GM12878 (cell line): ENCODE measurements at regions not wholly inside any gene's neighbourhood (a gene's known extent, or its start where the extent isn't known, plus 50 kb on each side); places are given as distances from the start of the nearest gene placed in this dataset.
"Not testable (repeated sequence)": the region's sequence is repeated elsewhere in the genome, so short reads cannot be mapped to it uniquely, and the experiment has no call there.

Source experiments
- ATAC-seq: fragments of 200-7000 bp; cut with Tn5 transposase; 3 replicates; pipeline ENCODE4 v1.9.1; 2020; ENCODE audit warnings: mild to moderate bottlenecking, moderate library complexity
- BruUV-seq: library from RNA; stranded (reverse); fragments of 400-500 nt; replicated peaks from 2 replicates; lab custom pipeline; 2021; lab: Mats Ljungman, UMichigan
- CTCF ChIA-PET: fragments of 300-600 bp; sonication (Branson Sonifier 250); formaldehyde crosslinking; extraction: SDS; loops from one replicate; lab custom pipeline; 2021; ENCODE audit warnings: inconsistent platforms; lab: Yijun Ruan, JAX
- POLR2A ChIA-PET: fragments of 350-600 bp; formaldehyde crosslinking; extraction: SDS; loops from one replicate; lab custom pipeline; 2021; ENCODE audit warnings: inconsistent platforms; lab: Charles Lee
- RAD21 ChIA-PET: fragments of 300-600 bp; sonication (Branson Sonifier 250); formaldehyde crosslinking; loops from one replicate; lab custom pipeline; 2023; ENCODE audit warnings: antibody characterized with exemption; ENCODE audit not compliant: unreplicated experiment; lab: Charles Lee
- SMC1A ChIA-PET: fragments of 300-600 bp; sonication (Branson Sonifier 250); formaldehyde crosslinking; loops from one replicate; lab custom pipeline; 2023; ENCODE audit not compliant: unreplicated experiment, uncharacterized antibody; lab: Charles Lee
- DNase-seq: peaks from one replicate; pipeline ENCODE4 v3.0.0-alpha.2; 2011; ENCODE audit warnings: low read depth, low spot score
- FAIRE-seq: peaks from 3 replicates; lab custom pipeline; 2011; peaks lifted over from hg19 to GRCh38; lab: Jason Lieb, UNC
- H2AFZ ChIP-seq: 2 replicates; pipeline ENCODE4 v1.6.0; 2011; ENCODE audit warnings: low read depth, low read length, control low read depth; ENCODE audit not compliant: control insufficient read depth
- H3K27ac ChIP-seq: 2 replicates; pipeline ENCODE4 v1.5.1; 2011; ENCODE audit warnings: control low read depth; ENCODE audit not compliant: control insufficient read depth, insufficient read depth
- H3K27me3 ChIP-seq, 2 experiments: replicated peaks in 1 of 2; 2 replicates each; pipeline versions ENCODE4 v1.6.0 to v1.6.1; 2011; ENCODE audit warnings: low read length in 1 of 2; ENCODE audit not compliant: control insufficient read depth in 2 of 2, insufficient read depth in 2 of 2
- H3K36me3 ChIP-seq, 2 experiments: 2 replicates each; pipeline ENCODE4 v1.5.1; 2011; ENCODE audit warnings: low read length in 1 of 2; ENCODE audit not compliant: control insufficient read depth in 2 of 2, insufficient read depth in 2 of 2
- H3K4me1 ChIP-seq: 2 replicates; pipeline ENCODE4 v1.6.1; 2011; ENCODE audit warnings: mild to moderate bottlenecking, low read length, moderate library complexity, mixed read lengths; ENCODE audit not compliant: control insufficient read depth, insufficient read depth
- H3K4me2 ChIP-seq: 2 replicates; pipeline ENCODE4 v1.6.0; 2011; ENCODE audit warnings: control low read depth; ENCODE audit not compliant: control insufficient read depth, insufficient read depth
- H3K4me3 ChIP-seq: fragments of 200-600 bp; sonication (generic); 2 replicates; pipeline ENCODE4 v1.5.1; 2016
- H3K79me2 ChIP-seq: 2 replicates; pipeline ENCODE4 v1.6.0; 2011; ENCODE audit warnings: low read length; ENCODE audit not compliant: control insufficient read depth, insufficient read depth
- H3K9ac ChIP-seq: 2 replicates; pipeline ENCODE4 v1.8.0; 2011; ENCODE audit warnings: low read length, control low read depth, mixed read lengths; ENCODE audit not compliant: control insufficient read depth, insufficient read depth
- H3K9me3 ChIP-seq: replicated peaks from 3 replicates; pipeline ENCODE4 v1.5.1; 2011; ENCODE audit warnings: mild to moderate bottlenecking, low read length; ENCODE audit not compliant: control insufficient read depth, insufficient read depth
- H4K20me1 ChIP-seq: 2 replicates; pipeline ENCODE4 v1.6.0; 2011; ENCODE audit not compliant: control insufficient read depth, insufficient read depth
- BMI1 ChIP-seq: fragments of 450-650 bp; IDR thresholded peaks from 2 replicates; pipeline ENCODE4 v1.6.1; 2016; ENCODE audit warnings: mild to moderate bottlenecking, moderate library complexity, borderline replicate concordance
- EGR1 ChIP-seq, 2 experiments: IDR thresholded peaks; 1 replicate in 1 of 2; 2 replicates in 1 of 2; pipeline ENCODE4 v1.6.1; 2011 to 2012; ENCODE audit warnings: low read depth in 2 of 2, low read length in 2 of 2, borderline replicate concordance in 1 of 2, mild to moderate bottlenecking in 1 of 2, moderate library complexity in 1 of 2
- TCF7 ChIP-seq: IDR thresholded peaks from 2 replicates; pipeline ENCODE4 v1.6.1; 2014; ENCODE audit warnings: antibody characterized with exemption, borderline replicate concordance
- WGBS: methylation state at CpG from one replicate; pipeline ENCODE4 v1.1.6; 2016; ENCODE audit warnings: low lambda C conversion rate; ENCODE audit not compliant: insufficient replicate concordance, insufficient coverage; ENCODE audit errors: missing lambda C conversion rate; 5-methylcytosine and 5-hydroxymethylcytosine counted together
- in situ Hi-C: fragments of 300-500 bp; cut with MboI; formaldehyde crosslinking; loops from 9 replicates; pipeline ENCODE4 v1.14.3; 2018; ENCODE audit warnings: mixed read lengths
- intact Hi-C: fragments of 100-400 bp; cut with micrococcal nuclease; formaldehyde crosslinking; loops from one replicate; pipeline ENCODE4 v1.14.2; 2022; ENCODE audit not compliant: unreplicated experiment

- H3K79me2 ChIP-seq, H3K4me2 ChIP-seq, H3K4me3 ChIP-seq, RAD21 ChIA-PET, H3K4me1 ChIP-seq, SMC1A ChIA-PET, BruUV-seq, H3K27me3 ChIP-seq, FAIRE-seq, H2AFZ ChIP-seq, DNase-seq, ATAC-seq, in situ Hi-C loops, intact Hi-C loops, H3K36me3 ChIP-seq, H4K20me1 ChIP-seq, POLR2A ChIA-PET, H3K9me3 ChIP-seq, H3K27ac ChIP-seq, H3K9ac ChIP-seq, CTCF ChIA-PET: not testable (repeated sequence)
- 33% methylated on average over 3 of the region's 3 CpGs for WGBS
Measured at GRCh38 chr4:141368241-141368640, 147.5 kb downstream of the ZNF330 start.

GRCh38 chr4:141371206-141371605 is 150.5 kb downstream of the ZNF330 start:
- SMC1A ChIA-PET, result no interaction called here
- no peak for TF ChIP-seq BMI1
- no peak for TF ChIP-seq TCF7
- no peak for TF ChIP-seq EGR1 (IDR thresholded peaks at IDR 0.05; ENCODE audit: borderline replicate concordance in 1 of 2, low read depth in 2 of 2, low read length in 2 of 2)
- Histone ChIP-seq H2AFZ (no peak overlapping the region), H3K79me2 (no peaks in the 10 kb centered on the region), H3K9me3 (no peaks in the 10 kb centered on the region; the same call in 2 of the 3 replicates), H4K20me1 (no peaks in the 10 kb centered on the region), H3K27ac (no peak overlapping the region), H3K9ac (no peak overlapping the region), H3K4me2 (no peak overlapping the region), H3K4me1 (no peaks in the 10 kb centered on the region), H3K27me3 (no peaks in the 10 kb centered on the region), H3K4me3 (no peak overlapping the region), H3K36me3 (no peaks in the 10 kb centered on the region)
- BruUV-seq, result no TSS peak
- intact Hi-C loops, result no loop called here
- 20% methylated on average over 3 of the region's 3 CpGs for WGBS
- FAIRE-seq (no peak), DNase-seq (no peak), ATAC-seq (no peak)
- POLR2A ChIA-PET, result no interaction called here
- RAD21 ChIA-PET, result no interaction called here
- in situ Hi-C loops, result no loop called here
- CTCF ChIA-PET, result no interaction called here
